HG02938 (cell line): ENCODE measurements at regions not wholly inside any gene's neighbourhood (a gene's known extent, or its start where the extent isn't known, plus 50 kb on each side); places are given as distances from the start of the nearest gene placed in this dataset.
"Not testable (repeated sequence)": the region's sequence is repeated elsewhere in the genome, so short reads cannot be mapped to it uniquely, and the experiment has no call there.

ENCODE experiments used
- ATAC-seq: cut with Tn5 transposase; IDR thresholded peaks from one replicate; pipeline ENCODE4 v1.9.1; 2021; ENCODE audit warnings: mild to moderate bottlenecking, moderate library complexity; ENCODE audit not compliant: unreplicated experiment

- no peak for ATAC-seq
These were observed 381.9 kb upstream of the ZNF462 start for GRCh38 chr9:106481013-106481609.

GRCh38 chr9:106482733-106483132 lies 380.2 kb upstream of the ZNF462 start:
- ATAC-seq: no peak

- ATAC-seq: no peak
These were observed 376.3 kb upstream of the ZNF462 start for GRCh38 chr9:106486685-106487084.

GRCh38 chr9:106487266-106487665 lies 375.7 kb upstream of the ZNF462 start:
- ATAC-seq: no peak

GRCh38 chr9:106492126-106492525 lies 370.8 kb upstream of the ZNF462 start:
- not testable (repeated sequence) for ATAC-seq

- no peak for ATAC-seq
These were observed 362.8 kb upstream of the ZNF462 start for GRCh38 chr9:106500171-106500570.

- not testable (repeated sequence) for ATAC-seq
These were observed 361.8 kb upstream of the ZNF462 start for GRCh38 chr9:106501210-106501609.

GRCh38 chr9:106502930-106503329 lies 360.0 kb upstream of the ZNF462 start:
- ATAC-seq: no peak

GRCh38 chr9:106503759-106504158 lies 359.2 kb upstream of the ZNF462 start:
- ATAC-seq: peak; percentile 79

- no peak for ATAC-seq
These were observed 336.2 kb upstream of the ZNF462 start for GRCh38 chr9:106526716-106527204.

- no peak for ATAC-seq
These were observed 334.8 kb upstream of the ZNF462 start for GRCh38 chr9:106528158-106528557.

- no peak for ATAC-seq
These were observed 333.4 kb upstream of the ZNF462 start for GRCh38 chr9:106529616-106530015.

GRCh38 chr9:106531491-106531890 lies 331.5 kb upstream of the ZNF462 start:
- ATAC-seq: no peak

- no peak for ATAC-seq
These were observed 330.5 kb upstream of the ZNF462 start for GRCh38 chr9:106532306-106533015.

- ATAC-seq: no peak
These were observed 328.2 kb upstream of the ZNF462 start for GRCh38 chr9:106534800-106535199.

GRCh38 chr9:106535439-106535838 lies 327.5 kb upstream of the ZNF462 start:
- ATAC-seq: no peak

- no peak for ATAC-seq
These were observed 304.8 kb upstream of the ZNF462 start for GRCh38 chr9:106557996-106558667.

GRCh38 chr9:106560540-106560939 lies 302.4 kb upstream of the ZNF462 start:
- ATAC-seq: no peak

GRCh38 chr9:106575823-106576222 lies 287.1 kb upstream of the ZNF462 start:
- ATAC-seq: no peak

- no peak for ATAC-seq
These were observed 286.7 kb upstream of the ZNF462 start for GRCh38 chr9:106576232-106576760.

- ATAC-seq: no peak
These were observed 285.8 kb upstream of the ZNF462 start for GRCh38 chr9:106577121-106577520.

GRCh38 chr9:106580546-106580945 lies 282.4 kb upstream of the ZNF462 start:
- ATAC-seq: no peak
